ENCODE measurements at regions not wholly inside any gene's neighbourhood (a gene's known extent, or its start where the extent isn't known, plus 50 kb on each side); places are given as distances from the start of the nearest gene placed in this dataset.

GRCh38 chr2:76197428-76197827 is 486.7 kb upstream of the GCFC2 start:
- TF ChIP-seq CTCF (conservative IDR thresholded peaks at IDR 0.05 in 1 of 2, IDR thresholded peaks at IDR 0.05 in 1 of 2; ENCODE audit: low read depth in 1 of 2, low read length in 2 of 2) (no peak), EZH2 (IDR thresholded peaks at IDR 0.05; ENCODE audit: low read length, missing control alignments) (no peak)
